Small intestine (tissue), 7 donors: ENCODE measurements at regions not wholly inside any gene's neighbourhood (a gene's known extent, or its start where the extent isn't known, plus 50 kb on each side); places are given as distances from the start of the nearest gene placed in this dataset.

ENCODE experiments used
- DNase-seq, 2 donors: peaks; one replicate each; pipeline versions ENCODE4 v3.0.0 to v3.0.0-alpha.2; 2013
- FAIRE-seq: peaks from 2 replicates; lab custom pipeline; 2012; peaks lifted over from hg19 to GRCh38; lab: Jason Lieb, UNC
- H3K27ac ChIP-seq, 3 donors: one replicate each; pipeline ENCODE4 v1.5.1; 2013; ENCODE audit warnings: low read length in 2 of 3, mild to moderate bottlenecking in 2 of 3, control low read depth in 1 of 3, inconsistent platforms in 1 of 3, low read depth in 1 of 3, moderate library complexity in 1 of 3
- H3K27me3 ChIP-seq, 3 donors: one replicate each; pipeline ENCODE4 v1.6.1; 2013; ENCODE audit warnings: low read length in 3 of 3, inconsistent platforms in 1 of 3; ENCODE audit not compliant: control insufficient read depth in 3 of 3, insufficient read depth in 3 of 3
- H3K36me3 ChIP-seq, 3 donors: one replicate each; pipeline ENCODE4 v1.6.1; 2013; ENCODE audit warnings: low read length in 3 of 3, inconsistent platforms in 1 of 3, low read depth in 1 of 3, mild to moderate bottlenecking in 1 of 3, moderate library complexity in 1 of 3; ENCODE audit not compliant: control insufficient read depth in 3 of 3, insufficient read depth in 2 of 3
- H3K4me1 ChIP-seq, 3 donors: one replicate each; pipeline ENCODE4 v1.6.1; 2013; ENCODE audit warnings: low read length in 2 of 3, inconsistent platforms in 1 of 3, low read depth in 1 of 3, mild to moderate bottlenecking in 1 of 3, moderate library complexity in 1 of 3; ENCODE audit not compliant: control insufficient read depth in 3 of 3, insufficient read depth in 2 of 3
- H3K4me3 ChIP-seq, 3 donors: one replicate each; pipeline ENCODE4 v1.5.1; 2013; ENCODE audit warnings: low read length in 3 of 3, control low read depth in 1 of 3, inconsistent platforms in 1 of 3, low read depth in 1 of 3, mild to moderate bottlenecking in 1 of 3, moderate library complexity in 1 of 3
- H3K9me3 ChIP-seq, 2 donors: one replicate each; pipeline ENCODE4 v1.6.1; 2013; ENCODE audit warnings: low read depth in 1 of 2, low read length in 1 of 2; ENCODE audit not compliant: control insufficient read depth in 2 of 2, insufficient read depth in 1 of 2
- WGBS, 3 donors: extraction: QIAGEN DNeasy Blood & Tissue Kit; methylation state at CpG; one replicate each; pipeline ENCODE4 v1.1.7; 2013; 5-methylcytosine and 5-hydroxymethylcytosine counted together
- donor health status: healthy with polysubstance abuse.
- donor health status: control.
- donor health status: control.
- donor health status: Bipolar disorder and iron deficiency.
- donor health status: healthy.

DNA sequence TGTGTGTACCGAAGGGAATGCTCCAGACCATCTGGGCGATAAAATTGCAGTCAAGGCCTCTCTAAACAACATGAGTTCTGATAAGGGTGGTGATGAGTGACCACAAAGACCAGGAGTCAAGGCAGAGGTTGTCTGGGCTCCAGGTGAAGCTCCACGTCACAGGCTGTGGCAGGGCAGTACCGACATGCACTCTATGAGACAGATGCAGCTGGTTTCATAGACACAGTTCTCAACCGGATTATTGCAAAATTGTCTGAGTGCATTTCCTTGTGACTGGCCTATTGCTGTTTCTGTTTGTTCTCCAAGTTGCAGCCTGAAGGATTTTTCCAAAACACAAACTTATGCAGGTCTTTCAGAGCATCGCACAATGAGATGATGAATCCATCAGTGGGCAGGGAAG lies 157.5 kb upstream of the HES1 start:
- Histone ChIP-seq H3K9me3 (no peaks in the 10 kb centered on the region), H3K4me3 (no peak overlapping the region), H3K36me3 (no peaks in the 10 kb centered on the region), H3K4me1 (peaks cover 0 to 6% (median 4%) of the 10 kb centered on the region in 3 donors), H3K27me3 (no peaks in the 10 kb centered on the region), H3K27ac (no peak overlapping the region)
- no peak for DNase-seq
- no peak for FAIRE-seq
- 82 to 85% (median 83%) methylated on average over 6 of the region's 6 CpGs for WGBS, 3 donors

DNA sequence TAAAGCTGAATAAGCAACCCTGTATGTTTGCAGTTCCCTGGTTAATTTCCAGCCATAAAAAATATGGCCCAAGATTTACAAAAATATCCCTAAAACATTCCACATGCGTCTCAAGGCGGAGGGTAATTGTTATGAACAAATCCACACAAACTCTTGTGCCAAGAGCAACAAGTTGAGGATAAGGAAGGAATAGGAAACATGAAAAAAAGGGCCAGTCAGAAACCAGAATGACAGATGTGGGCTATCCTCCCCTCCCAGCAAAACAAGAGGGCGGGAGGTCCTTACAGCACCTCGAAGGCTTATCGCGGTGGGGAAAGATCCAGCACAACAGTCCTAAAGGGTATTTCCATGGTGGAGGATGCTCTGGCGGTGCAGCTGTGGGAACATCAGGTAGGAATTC lies 155.6 kb upstream of the HES1 start:
- Histone ChIP-seq H3K4me1 (peaks cover 0 to 2% (median 0%) of the 10 kb centered on the region in 3 donors), H3K9me3 (no peaks in the 10 kb centered on the region), H3K4me3 (no peak overlapping the region), H3K36me3 (no peaks in the 10 kb centered on the region), H3K27me3 (no peaks in the 10 kb centered on the region), H3K27ac (no peak overlapping the region)
- no peak for FAIRE-seq
- WGBS, 3 donors: 81 to 94% (median 93%) methylated on average over 7 of the region's 7 CpGs
- DNase-seq: no peak

DNA sequence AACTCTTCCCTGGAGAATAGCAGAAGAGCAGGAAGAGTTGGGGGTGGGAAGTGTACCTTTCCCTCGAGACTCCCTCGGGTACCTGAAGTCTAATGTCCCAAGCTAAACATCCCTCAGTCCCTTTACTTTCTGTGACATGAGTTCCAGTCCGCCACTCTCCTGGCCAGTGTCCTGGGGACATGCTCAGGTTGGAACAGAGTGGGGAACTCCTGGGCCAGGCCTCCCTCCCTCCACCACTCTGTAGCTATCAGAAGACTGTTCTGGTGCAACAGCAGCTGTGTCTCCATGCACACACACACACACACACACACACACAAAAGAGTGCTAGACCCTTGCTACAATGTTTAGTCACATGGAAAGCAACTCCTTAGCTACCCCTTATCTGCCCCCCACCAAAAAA lies 155.0 kb upstream of the HES1 start:
- no peaks in the 10 kb centered on the region for H3K9me3 ChIP-seq
- 90 to 94% (median 90%) methylated on average over 3 of the region's 3 CpGs for WGBS, 3 donors
- no peaks in the 10 kb centered on the region for H3K4me1 ChIP-seq
- no peak overlapping the region for H3K4me3 ChIP-seq
- FAIRE-seq (no peak), DNase-seq (no peak)
- no peaks in the 10 kb centered on the region for H3K36me3 ChIP-seq
- H3K27me3 ChIP-seq: no peaks in the 10 kb centered on the region
- H3K27ac ChIP-seq: no peak overlapping the region

DNA sequence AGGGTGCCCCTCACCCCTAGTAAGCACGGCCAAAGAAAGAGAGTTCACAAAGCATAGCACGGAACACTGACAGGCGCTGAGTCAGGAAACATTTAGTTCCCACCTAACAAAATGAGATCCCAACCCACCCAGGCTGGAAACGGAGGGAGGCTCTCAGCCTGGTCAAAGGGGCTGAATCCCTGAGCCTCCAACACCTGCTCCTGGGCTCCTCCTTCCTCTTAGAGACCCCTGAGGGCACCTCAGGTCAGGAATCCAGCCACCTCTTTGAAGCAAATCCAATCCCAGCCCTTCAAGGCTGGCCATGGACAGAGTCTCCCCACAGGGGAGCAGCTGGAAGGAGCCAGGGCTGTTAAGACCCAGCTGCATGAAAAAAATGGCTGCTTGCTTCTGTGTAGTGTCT lies 154.4 kb upstream of the HES1 start:
- no peaks in the 10 kb centered on the region for H3K27me3 ChIP-seq
- H3K4me3 ChIP-seq: no peak overlapping the region
- FAIRE-seq (no peak), DNase-seq (no peak)
- 80 to 91% (median 88%) methylated on average over 4 of the region's 4 CpGs for WGBS, 3 donors
- H3K36me3 ChIP-seq: no peaks in the 10 kb centered on the region
- H3K4me1 ChIP-seq: no peaks in the 10 kb centered on the region
- no peak overlapping the region for H3K27ac ChIP-seq
- no peaks in the 10 kb centered on the region for H3K9me3 ChIP-seq

DNA sequence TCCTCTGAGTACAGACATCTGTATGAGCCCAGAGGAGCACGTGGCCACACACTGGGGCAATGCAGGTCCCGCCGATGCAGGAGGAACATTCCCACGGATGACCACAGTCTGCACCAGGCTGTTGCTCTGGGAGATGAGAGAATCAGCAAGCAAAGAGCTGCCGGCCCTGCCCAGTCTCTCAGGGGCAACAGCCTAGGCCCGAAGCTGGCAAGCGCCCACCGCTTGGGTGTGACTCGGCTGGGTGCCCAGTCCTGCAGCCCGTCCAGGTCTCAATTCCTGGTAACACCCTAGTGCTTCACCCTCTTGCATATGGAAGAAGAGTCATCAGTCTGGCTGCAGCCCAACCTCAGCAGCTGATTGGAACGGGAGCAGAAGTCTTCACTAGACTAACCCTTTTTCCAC lies 153.7 kb upstream of the HES1 start:
- no peak overlapping the region for H3K4me3 ChIP-seq
- no peak for FAIRE-seq
- H3K36me3 ChIP-seq: no peaks in the 10 kb centered on the region
- peak in 1 of 2 donors; percentile 57 for DNase-seq
- H3K4me1 ChIP-seq: no peaks in the 10 kb centered on the region
- no peaks in the 10 kb centered on the region for H3K27me3 ChIP-seq
- H3K27ac ChIP-seq: no peak overlapping the region
- no peaks in the 10 kb centered on the region for H3K9me3 ChIP-seq
- 38 to 66% (median 59%) methylated on average over 11 of the region's 11 CpGs for WGBS, 3 donors

DNA sequence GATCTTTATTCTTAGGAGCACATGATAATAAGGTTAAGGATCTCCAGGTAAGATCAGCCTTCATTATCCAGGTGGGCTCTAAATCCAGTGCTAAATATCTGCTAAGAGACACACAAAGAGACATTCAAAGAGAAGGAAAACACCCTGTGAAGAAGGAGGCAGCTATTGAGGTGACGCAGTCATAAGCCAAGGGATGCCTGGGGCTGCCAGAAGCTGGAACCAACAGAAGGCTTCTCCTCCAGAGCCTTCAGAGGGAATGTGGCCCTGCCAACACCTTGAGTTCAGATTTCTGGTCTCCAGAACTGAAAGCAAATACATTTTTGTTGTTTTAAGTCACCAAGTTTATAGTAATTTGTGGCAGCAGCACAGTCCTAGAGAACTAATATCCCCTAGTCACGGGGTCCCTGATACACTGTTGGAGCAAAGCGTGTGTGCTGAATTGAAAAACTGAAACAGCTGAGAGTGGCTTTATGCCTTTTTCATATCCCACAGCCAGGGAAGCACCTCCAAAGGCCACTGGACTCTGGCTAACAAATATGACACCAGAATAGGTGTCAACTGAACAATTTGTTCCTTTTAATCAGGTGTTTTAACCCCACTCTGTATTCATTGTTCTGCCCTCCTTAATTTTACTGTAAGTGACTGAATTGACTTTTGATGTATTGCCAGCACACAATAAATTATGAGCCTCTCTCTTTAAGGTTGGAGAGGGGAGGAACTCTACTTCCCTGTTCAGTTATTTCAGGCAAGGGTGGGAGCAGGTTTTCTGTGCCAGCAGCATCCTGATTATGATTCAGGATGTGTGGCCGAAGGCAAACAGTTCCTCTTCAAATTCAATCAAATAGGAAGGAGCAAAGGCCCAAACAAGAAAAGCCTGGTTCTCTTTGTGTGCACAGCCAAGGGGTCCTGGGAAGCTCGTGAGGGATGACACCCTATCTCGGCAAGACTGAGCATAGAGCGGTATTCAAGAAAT lies 151.8 kb upstream of the HES1 start:
- no peak for FAIRE-seq
- Histone ChIP-seq H3K9me3 (no peaks in the 10 kb centered on the region), H3K36me3 (no peaks in the 10 kb centered on the region), H3K4me1 (no peaks in the 10 kb centered on the region), H3K27me3 (no peaks in the 10 kb centered on the region), H3K4me3 (no peak overlapping the region), H3K27ac (no peak overlapping the region)
- DNase-seq: no peak
- 79 to 84% (median 82%) methylated on average over 7 of the region's 7 CpGs for WGBS, 3 donors

DNA sequence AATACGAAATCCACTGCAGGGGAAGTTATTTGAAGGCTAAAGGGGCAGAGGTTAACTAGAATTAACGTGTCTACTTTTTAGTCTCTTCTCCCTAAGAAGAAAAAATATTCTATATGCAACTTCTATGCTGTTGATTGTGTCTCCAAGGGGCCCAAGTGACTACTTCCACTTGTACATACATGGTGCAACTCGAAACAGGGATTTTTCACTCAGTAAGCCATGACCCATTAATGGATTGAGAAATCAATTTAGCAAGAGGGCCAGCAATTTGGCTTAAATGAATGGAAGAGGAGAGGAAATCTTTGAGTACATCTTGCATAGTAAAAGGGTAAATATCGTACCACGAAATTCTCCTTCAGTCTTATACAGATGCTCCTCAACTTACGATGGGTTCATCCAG lies 151.1 kb upstream of the HES1 start:
- H3K9me3 ChIP-seq: no peaks in the 10 kb centered on the region
- H3K4me3 ChIP-seq: no peak overlapping the region
- H3K27ac ChIP-seq: no peak overlapping the region
- 76 to 87% (median 79%) methylated on average over 6 of the region's 6 CpGs for WGBS, 3 donors
- no peak for DNase-seq
- H3K27me3 ChIP-seq: no peaks in the 10 kb centered on the region
- no peak for FAIRE-seq
- H3K4me1 ChIP-seq: no peaks in the 10 kb centered on the region
- no peaks in the 10 kb centered on the region for H3K36me3 ChIP-seq

DNA sequence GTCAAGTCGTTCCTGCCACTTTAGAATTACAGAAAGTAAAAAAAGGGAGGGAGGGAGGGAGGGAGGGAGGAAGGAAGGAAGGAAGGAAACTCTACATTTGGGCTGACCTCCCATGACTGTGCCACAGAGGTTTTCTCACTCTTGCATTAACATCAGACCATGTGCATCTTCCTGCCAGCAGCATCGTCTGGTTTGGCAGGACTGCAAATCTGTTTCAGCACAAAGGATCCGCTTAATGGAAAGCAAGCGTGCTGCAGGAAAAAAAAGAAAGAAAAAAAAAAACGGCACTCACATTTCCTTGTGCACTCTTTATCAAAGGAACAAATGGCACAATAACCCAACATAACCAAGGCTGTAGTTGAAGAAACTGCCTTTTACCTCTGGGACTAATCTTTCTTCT lies 148.8 kb upstream of the HES1 start:
- 15 to 53% (median 43%) methylated on average over 5 of the region's 5 CpGs for WGBS, 3 donors
- no peak for FAIRE-seq

More for the DNA sequence above, 148.8 kb upstream of the HES1 start:
- Histone ChIP-seq H3K4me1 (no peaks in the 10 kb centered on the region), H3K27ac (no peak overlapping the region), H3K36me3 (no peaks in the 10 kb centered on the region), H3K9me3 (peaks cover 0 to 3% of the 10 kb centered on the region in 2 donors), H3K4me3 (no peak overlapping the region), H3K27me3 (no peaks in the 10 kb centered on the region)
- no peak for DNase-seq
